ENCODE measurements at regions not wholly inside any gene's neighbourhood (a gene's known extent, or its start where the extent isn't known, plus 50 kb on each side); places are given as distances from the start of the nearest gene placed in this dataset.
A peak's percentile ranks its signal among the peaks of the same experiment; 100 is the strongest.
"Not testable (repeated sequence)": the region's sequence is repeated elsewhere in the genome, so short reads cannot be mapped to it uniquely, and the experiment has no call there.

GRCh38 chrX:101823236-101823635, 108.6 kb downstream of the ZMAT1 start:
- DNase-seq (ENCODE audit: low spot score): no peak

- not testable (repeated sequence) for DNase-seq (ENCODE audit: low spot score)
Measured at GRCh38 chrX:101817739-101818138, 114.1 kb downstream of the ZMAT1 start.

- DNase-seq (ENCODE audit: low spot score): no peak
Measured at GRCh38 chrX:101813200-101813599, 118.6 kb downstream of the ZMAT1 start.

GRCh38 chrX:101803451-101803850, 128.4 kb downstream of the ZMAT1 start:
- peak; percentile 1 for DNase-seq (ENCODE audit: low spot score)

- peak; percentile 88 for DNase-seq (ENCODE audit: low spot score)
Measured at GRCh38 chrX:101799387-101799786, 132.4 kb downstream of the ZMAT1 start.

GRCh38 chrX:101787934-101788333, 128.3 kb upstream of the ARMCX2 start:
- DNase-seq (ENCODE audit: low spot score): no peak

GRCh38 chrX:101785142-101785541, 125.5 kb upstream of the ARMCX2 start:
- no peak for DNase-seq (ENCODE audit: low spot score)

- not testable (repeated sequence) for DNase-seq (ENCODE audit: low spot score)
Measured at GRCh38 chrX:101780421-101780820, 120.8 kb upstream of the ARMCX2 start.

- DNase-seq (ENCODE audit: low spot score): no peak
Measured at GRCh38 chrX:101774340-101774739, 114.7 kb upstream of the ARMCX2 start.

GRCh38 chrX:101764538-101764937, 104.9 kb upstream of the ARMCX2 start:
- no peak for DNase-seq (ENCODE audit: low spot score)

- peak; percentile 33 for DNase-seq (ENCODE audit: low spot score)
Measured at GRCh38 chrX:101759000-101759399, 99.3 kb upstream of the ARMCX2 start.

- no peak for DNase-seq (ENCODE audit: low spot score)
Measured at GRCh38 chrX:101750744-101751143, 91.1 kb upstream of the ARMCX2 start.

GRCh38 chrX:101749436-101749835, 89.8 kb upstream of the ARMCX2 start:
- no peak for DNase-seq (ENCODE audit: low spot score)

GRCh38 chrX:101745046-101745445, 85.4 kb upstream of the ARMCX2 start:
- no peak for DNase-seq (ENCODE audit: low spot score)

- no peak for DNase-seq (ENCODE audit: low spot score)
Measured at GRCh38 chrX:101744085-101744484, 84.4 kb upstream of the ARMCX2 start.

GRCh38 chrX:101740642-101741041, 81.0 kb upstream of the ARMCX2 start:
- no peak for DNase-seq (ENCODE audit: low spot score)

GRCh38 chrX:101738867-101739266, 79.2 kb upstream of the ARMCX2 start:
- DNase-seq (ENCODE audit: low spot score): not testable (repeated sequence)

- DNase-seq (ENCODE audit: low spot score): not testable (repeated sequence)
Measured at GRCh38 chrX:101738411-101738810, 78.8 kb upstream of the ARMCX2 start.

- DNase-seq (ENCODE audit: low spot score): no peak
Measured at GRCh38 chrX:101736651-101737050, 77.0 kb upstream of the ARMCX2 start.

- no peak for DNase-seq (ENCODE audit: low spot score)
Measured at GRCh38 chrX:101732870-101733269, 73.2 kb upstream of the ARMCX2 start.

GRCh38 chrX:101729986-101730385, 70.3 kb upstream of the ARMCX2 start:
- no peak for DNase-seq (ENCODE audit: low spot score)

Data from CD4-positive, alpha-beta T cell treated with Interleukin-2 at 100 ng/mL for 4 hours (primary cell).